NCI-H1417 (cell line): ENCODE measurements at regions not wholly inside any gene's neighbourhood (a gene's known extent, or its start where the extent isn't known, plus 50 kb on each side); places are given as distances from the start of the nearest gene placed in this dataset.

Experiments
- DNase-seq, 3 experiments: peaks; one replicate each; lab custom pipeline; 2025; lab: John Stamatoyannopoulos, UW

DNA sequence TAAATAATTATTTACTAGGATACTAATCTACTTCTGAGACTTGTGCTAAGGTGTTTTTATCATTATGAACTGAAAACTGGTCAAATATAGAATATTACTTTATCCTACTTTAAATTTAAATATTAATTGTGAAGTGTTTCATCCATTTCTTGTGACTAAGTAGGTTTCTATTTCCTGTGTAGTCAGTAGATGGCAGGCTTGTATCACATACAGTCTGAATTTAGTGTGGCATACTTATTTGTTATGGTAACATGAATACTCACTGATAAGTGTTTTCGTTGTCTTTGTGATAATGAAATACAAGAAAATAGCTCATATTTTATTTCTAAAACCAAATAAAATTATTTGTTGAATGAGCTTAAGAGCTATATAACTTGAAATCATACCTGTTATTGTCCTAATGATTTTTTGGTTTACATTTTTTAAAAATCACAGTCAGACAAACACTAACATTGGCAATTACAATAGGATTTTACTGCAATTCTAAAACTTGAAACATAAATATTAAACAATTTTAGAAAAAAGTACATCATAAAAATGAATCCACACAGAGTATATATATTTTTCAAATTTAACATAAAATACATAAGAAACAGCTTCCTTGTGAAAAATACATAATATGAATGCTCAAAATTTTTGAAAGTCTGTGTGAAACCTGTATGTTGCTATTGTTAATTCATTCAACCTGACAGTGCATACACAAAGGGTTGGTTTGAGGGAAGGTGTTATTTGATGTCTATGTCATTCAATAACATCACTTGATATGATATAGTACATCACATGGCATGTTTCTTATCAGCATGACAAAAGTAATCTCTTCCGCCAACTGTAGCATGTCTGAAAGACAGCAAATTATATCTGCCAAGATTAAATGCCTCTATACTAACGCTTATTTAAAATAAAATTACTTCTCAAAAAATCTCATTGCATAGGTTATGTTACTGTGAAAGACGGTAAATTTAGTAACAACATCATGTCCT lies 904.8 kb upstream of the PCDH20 start:
- peak; percentile 3 to 93 (median 48) for DNase-seq

- DNase-seq: peak in 1 of 3 experiments; percentile 22
Observed at GRCh38 chr13:62309904-62310303, 894.3 kb upstream of the PCDH20 start.

DNA sequence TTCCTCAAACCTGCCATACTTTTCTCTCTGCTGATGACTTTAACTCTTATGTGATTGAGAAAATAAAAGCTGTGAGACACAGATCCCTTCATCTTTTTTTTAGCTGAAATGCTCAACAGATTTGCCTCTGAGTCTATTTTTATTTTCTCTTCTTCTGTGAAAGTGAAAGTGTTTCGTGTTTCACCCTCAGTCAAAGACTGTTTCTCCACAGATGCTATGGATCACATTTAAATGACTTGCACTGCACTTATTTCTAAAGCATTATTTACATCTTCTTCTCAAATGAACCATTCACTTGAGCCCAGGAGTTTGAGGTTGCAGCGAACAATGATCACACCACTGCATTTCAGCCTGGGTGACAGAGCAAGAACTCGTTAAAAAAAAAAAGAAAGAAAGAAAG lies 890.1 kb upstream of the PCDH20 start:
- no peak for DNase-seq

DNA sequence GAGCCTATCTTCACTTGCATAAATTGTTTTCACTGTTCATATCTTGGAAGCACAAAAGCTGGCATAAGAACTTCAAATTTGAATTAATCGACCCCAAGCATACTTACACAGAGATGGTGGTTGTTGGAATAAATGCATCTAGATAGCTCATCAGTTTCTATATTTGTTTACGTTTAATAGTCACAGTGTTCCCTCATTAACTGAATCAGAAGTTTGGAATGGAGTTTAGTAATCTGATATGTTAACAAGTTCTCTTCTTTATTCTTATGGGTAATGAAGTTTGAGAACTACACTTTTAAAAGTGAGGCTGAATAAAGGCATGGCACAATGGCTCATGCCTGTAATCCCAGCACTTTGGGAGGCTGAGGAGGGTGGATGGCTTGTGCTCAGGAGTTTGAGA lies 886.7 kb upstream of the PCDH20 start:
- no peak for DNase-seq

- peak in 1 of 3 experiments; percentile 59 for DNase-seq
Observed at GRCh38 chr13:62299988-62300387, 884.3 kb upstream of the PCDH20 start.

GRCh38 chr13:62296812-62297211 lies 881.2 kb upstream of the PCDH20 start:
- DNase-seq: no peak

GRCh38 chr13:62294244-62294643 lies 878.6 kb upstream of the PCDH20 start:
- DNase-seq: no peak

GRCh38 chr13:62292714-62293480 lies 877.2 kb upstream of the PCDH20 start:
- DNase-seq: peak in 1 of 3 experiments; percentile 40

GRCh38 chr13:62290542-62290941 lies 874.9 kb upstream of the PCDH20 start:
- no peak for DNase-seq

DNA sequence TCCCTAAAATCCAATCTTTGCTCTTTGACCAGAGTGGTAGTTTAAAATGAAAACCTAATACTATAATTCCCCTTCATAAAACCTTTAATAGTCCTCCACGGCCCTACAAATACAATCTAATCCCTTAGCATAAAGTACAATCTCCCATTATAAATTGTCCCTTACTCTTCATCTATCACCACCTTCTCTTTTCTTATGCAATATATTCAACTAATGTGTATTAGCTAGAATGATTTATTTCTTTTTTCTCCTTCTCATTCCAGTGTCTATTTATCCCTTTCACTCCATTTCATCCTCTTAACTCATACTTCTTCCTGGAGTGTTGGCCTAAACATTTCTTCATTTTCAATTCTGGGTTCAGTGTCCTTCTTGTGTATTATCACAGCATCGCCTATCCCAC lies 872.1 kb upstream of the PCDH20 start:
- DNase-seq: no peak

DNA sequence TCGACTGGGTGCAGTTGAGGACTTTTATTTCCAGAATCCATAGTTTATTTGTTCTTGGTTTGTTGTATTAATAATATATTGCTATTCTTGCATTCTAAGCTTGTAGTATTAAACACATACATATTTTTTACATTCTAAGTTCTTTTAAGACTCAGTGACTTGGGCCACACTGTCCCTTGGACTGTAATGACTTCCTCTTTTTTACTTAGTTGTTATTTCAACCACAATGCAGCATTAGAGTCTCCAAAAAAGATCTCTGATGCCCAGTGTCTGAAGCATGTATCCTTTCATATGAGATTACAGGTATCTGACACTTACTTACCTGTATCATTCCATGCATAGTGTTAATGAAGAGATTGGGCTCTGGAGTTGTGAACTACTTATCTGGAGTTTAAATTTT lies 864.9 kb upstream of the PCDH20 start:
- no peak for DNase-seq

GRCh38 chr13:62278271-62278670 lies 862.6 kb upstream of the PCDH20 start:
- no peak for DNase-seq

- no peak for DNase-seq
Observed at GRCh38 chr13:62251734-62252133, 836.1 kb upstream of the PCDH20 start.

GRCh38 chr13:62250501-62251201 lies 835.0 kb upstream of the PCDH20 start:
- DNase-seq: no peak

DNA sequence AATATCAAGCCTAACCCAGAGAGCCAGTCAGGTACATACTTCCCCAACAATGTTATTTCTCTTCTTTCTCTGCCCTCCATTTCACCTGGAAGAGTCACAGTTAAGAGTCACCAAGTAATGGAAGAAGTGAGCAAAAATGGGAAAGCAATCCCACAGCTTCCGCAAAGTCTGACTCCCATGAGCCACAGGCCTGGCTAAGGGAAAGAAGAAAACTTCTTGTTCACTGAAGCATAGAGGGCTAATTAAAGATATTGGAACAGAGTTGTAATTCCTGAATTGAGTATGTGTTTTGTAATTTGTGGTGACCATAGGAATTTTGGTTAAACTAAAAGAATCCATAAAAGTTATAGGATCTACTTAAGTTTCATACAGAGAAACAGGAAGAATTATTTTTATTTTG lies 830.9 kb upstream of the PCDH20 start:
- DNase-seq: no peak

GRCh38 chr13:62243106-62243505 lies 827.5 kb upstream of the PCDH20 start:
- no peak for DNase-seq

DNA sequence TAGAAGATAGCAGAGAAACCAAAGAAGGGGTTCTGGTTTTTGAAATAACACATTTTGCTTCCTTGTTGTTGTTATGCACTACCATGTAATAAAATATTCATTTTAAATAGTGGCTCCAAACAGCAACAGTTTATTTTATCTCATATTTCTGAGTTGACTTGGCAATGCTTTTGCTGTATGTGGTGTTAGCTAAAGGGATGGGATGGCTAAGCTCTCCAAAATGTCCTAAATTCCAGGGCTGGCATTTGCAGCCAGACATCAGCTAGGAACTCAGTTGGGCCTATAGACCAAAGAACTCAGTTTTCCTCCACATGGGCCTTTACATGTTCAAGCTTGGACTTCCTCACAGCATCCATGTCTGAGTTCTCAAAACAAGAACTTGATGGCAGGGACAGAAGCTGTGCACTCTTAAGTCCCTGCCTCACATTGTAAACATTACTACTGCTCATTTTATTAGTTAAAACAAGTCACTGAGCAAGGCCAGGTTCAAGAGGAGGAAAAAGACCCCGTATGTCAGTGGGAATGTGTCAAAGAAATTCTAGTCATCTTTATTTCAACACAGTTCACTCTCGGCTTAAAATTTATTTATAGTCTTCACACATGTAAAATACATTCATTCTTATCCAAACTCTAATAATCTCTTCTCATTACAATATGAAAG lies 819.3 kb upstream of the PCDH20 start:
- no peak for DNase-seq

- no peak for DNase-seq
Observed at GRCh38 chr13:62210951-62211350, 795.3 kb upstream of the PCDH20 start.

- peak in 2 of 3 experiments; percentile 69 to 92 for DNase-seq
Observed at GRCh38 chr13:62209529-62209928, 793.9 kb upstream of the PCDH20 start.

DNA sequence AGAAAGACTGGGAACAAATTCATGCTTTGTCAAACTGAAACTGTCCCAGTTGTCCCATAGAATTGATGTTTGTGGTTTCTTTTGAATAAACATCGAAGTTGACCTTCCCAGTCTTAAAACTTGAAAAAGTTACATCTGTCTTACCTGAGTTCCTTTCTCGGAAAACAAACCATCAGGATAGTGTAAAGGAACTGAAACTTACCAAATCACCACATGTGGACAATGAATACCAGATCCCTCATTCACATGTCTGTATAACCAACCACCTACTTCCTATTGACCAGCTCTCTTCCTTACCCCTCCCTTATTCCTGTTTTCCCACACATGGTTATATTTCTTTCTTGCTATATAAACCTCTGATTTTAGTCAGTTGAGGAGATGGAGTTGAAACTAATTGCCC lies 791.7 kb upstream of the PCDH20 start:
- DNase-seq: no peak

DNA sequence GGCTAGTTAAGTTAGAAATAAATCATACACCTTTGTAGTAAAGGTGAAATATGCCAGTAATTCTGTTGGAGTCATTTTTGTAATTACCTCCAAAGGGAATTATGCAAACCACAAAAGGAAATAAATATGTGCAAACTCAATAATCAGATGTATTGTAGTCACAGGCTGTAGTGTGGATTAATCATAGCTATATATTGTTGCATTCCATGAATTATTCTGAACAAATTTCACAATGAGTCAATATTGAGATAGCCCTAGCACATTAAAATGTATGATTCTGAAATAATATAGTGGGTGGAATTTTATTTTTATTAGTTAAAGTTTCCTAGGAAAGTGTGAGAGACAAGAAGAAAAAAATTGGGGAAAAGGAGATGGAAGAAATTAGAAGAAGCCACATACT lies 790.5 kb upstream of the PCDH20 start:
- no peak for DNase-seq

- no peak for DNase-seq
Observed at GRCh38 chr13:62205273-62205672, 789.6 kb upstream of the PCDH20 start.
